Liver (tissue), 8 donors: ENCODE measurements at regions not wholly inside any gene's neighbourhood (a gene's known extent, or its start where the extent isn't known, plus 50 kb on each side); places are given as distances from the start of the nearest gene placed in this dataset.

ENCODE experiments used
- DNase-seq: peaks from one replicate; pipeline ENCODE4 v3.0.0-alpha.2; 2017; ENCODE audit warnings: low spot score
- H3K27ac ChIP-seq, 2 donors: one replicate each; pipeline ENCODE4 v1.7.0; 2013; ENCODE audit warnings: inconsistent platforms in 2 of 2, low read length in 2 of 2, control low read depth in 1 of 2, low read depth in 1 of 2, mild to moderate bottlenecking in 1 of 2
- H3K27me3 ChIP-seq, 4 donors: one replicate each; pipeline versions ENCODE4 v1.6.1 to v1.7.0; 2013; ENCODE audit warnings: low read length in 3 of 4, inconsistent platforms in 1 of 4, mild to moderate bottlenecking in 1 of 4, moderate library complexity in 1 of 4; ENCODE audit not compliant: control insufficient read depth in 4 of 4, insufficient read depth in 4 of 4
- H3K36me3 ChIP-seq, 4 donors: one replicate each; pipeline versions ENCODE4 v1.6.1 to v1.7.0; 2013; ENCODE audit warnings: low read length in 3 of 4, mild to moderate bottlenecking in 3 of 4, low read depth in 1 of 4, moderate library complexity in 1 of 4; ENCODE audit not compliant: control insufficient read depth in 4 of 4, insufficient read depth in 3 of 4
- H3K4me1 ChIP-seq, 4 donors: one replicate each; pipeline versions ENCODE4 v1.6.1 to v1.7.0; 2013; ENCODE audit warnings: low read length in 3 of 4, mild to moderate bottlenecking in 3 of 4, moderate library complexity in 1 of 4; ENCODE audit not compliant: control insufficient read depth in 4 of 4, insufficient read depth in 4 of 4
- H3K4me3 ChIP-seq, 3 donors: one replicate each; pipeline versions ENCODE4 v1.6.1 to v1.7.0; 2013; ENCODE audit warnings: low read length in 3 of 3, control low read depth in 1 of 3, low read depth in 1 of 3, mild to moderate bottlenecking in 1 of 3
- H3K9ac ChIP-seq, 2 donors: one replicate each; pipeline ENCODE4 v1.7.0; 2013; ENCODE audit warnings: low read length in 2 of 2, mild to moderate bottlenecking in 2 of 2, moderate library complexity in 2 of 2, control low read depth in 1 of 2, low read depth in 1 of 2
- H3K9me3 ChIP-seq, 4 donors: one replicate each; pipeline versions ENCODE4 v1.6.1 to v1.7.0; 2013; ENCODE audit warnings: low read length in 3 of 4; ENCODE audit not compliant: control insufficient read depth in 4 of 4
- ATF3 ChIP-seq: IDR thresholded peaks from 2 replicates; pipeline ENCODE4 v1.6.1; 2016; ENCODE audit warnings: antibody characterized with exemption
- CTCF ChIP-seq: fragments of 150-350 bp; IDR thresholded peaks from 2 replicates; pipeline ENCODE4 v1.5.1; 2017; ENCODE audit warnings: improper control_type of control experiment, low read depth, low read length; ENCODE audit not compliant: missing input control
- FOXA1 ChIP-seq: IDR thresholded peaks from 2 replicates; pipeline ENCODE4 v1.6.1; 2016; ENCODE audit warnings: antibody characterized with exemption
- FOXA2 ChIP-seq: IDR thresholded peaks from 2 replicates; pipeline ENCODE4 v1.6.1; 2016; ENCODE audit warnings: antibody characterized with exemption
- GABPA ChIP-seq, 2 donors: IDR thresholded peaks in 1 of 2; conservative IDR thresholded peaks in 1 of 2; 2 replicates each; pipeline ENCODE4 v1.6.1; 2016; ENCODE audit warnings: antibody characterized with exemption in 2 of 2, mild to moderate bottlenecking in 1 of 2, moderate library complexity in 1 of 2
- HNF4A ChIP-seq, 2 donors: conservative IDR thresholded peaks; 2 replicates each; pipeline ENCODE4 v1.6.1; 2016; ENCODE audit warnings: antibody characterized with exemption in 2 of 2, mild to moderate bottlenecking in 2 of 2
- HNF4G ChIP-seq: IDR thresholded peaks from 2 replicates; pipeline ENCODE4 v1.6.1; 2016; ENCODE audit warnings: antibody characterized with exemption
- JUND ChIP-seq, 2 donors: IDR thresholded peaks; 2 replicates each; pipeline ENCODE4 v1.6.1; 2016; ENCODE audit warnings: antibody characterized with exemption in 2 of 2
- MAX ChIP-seq: IDR thresholded peaks from 2 replicates; pipeline ENCODE4 v1.6.1; 2016; ENCODE audit warnings: antibody characterized with exemption
- NR2F2 ChIP-seq: IDR thresholded peaks from 2 replicates; pipeline ENCODE4 v1.6.1; 2016; ENCODE audit warnings: antibody characterized with exemption
- RAD21 ChIP-seq, 2 donors: IDR thresholded peaks; 2 replicates each; pipeline ENCODE4 v1.6.1; 2016; ENCODE audit warnings: antibody characterized with exemption in 2 of 2, mild to moderate bottlenecking in 2 of 2
- REST ChIP-seq: IDR thresholded peaks from 2 replicates; pipeline ENCODE4 v1.6.1; 2016; ENCODE audit warnings: antibody characterized with exemption, mild to moderate bottlenecking
- RXRA ChIP-seq, 2 donors: IDR thresholded peaks; 2 replicates each; pipeline ENCODE4 v1.6.1; 2017 to 2018; ENCODE audit warnings: antibody characterized with exemption in 2 of 2, mild to moderate bottlenecking in 1 of 2
- SP1 ChIP-seq: IDR thresholded peaks from 2 replicates; pipeline ENCODE4 v1.6.1; 2018; ENCODE audit warnings: antibody characterized with exemption, mild to moderate bottlenecking
- TAF1 ChIP-seq: conservative IDR thresholded peaks from 2 replicates; pipeline ENCODE4 v1.6.1; 2016; ENCODE audit warnings: antibody characterized with exemption, mild to moderate bottlenecking
- YY1 ChIP-seq: IDR thresholded peaks from 2 replicates; pipeline ENCODE4 v1.6.1; 2016; ENCODE audit warnings: antibody characterized with exemption, mild to moderate bottlenecking
- ZBTB33 ChIP-seq: IDR thresholded peaks from 2 replicates; pipeline ENCODE4 v1.6.1; 2016; ENCODE audit warnings: antibody characterized with exemption
- WGBS: extraction: QIAGEN DNeasy Blood & Tissue Kit; methylation state at CpG from one replicate; pipeline ENCODE4 v1.1.7; 2013; 5-methylcytosine and 5-hydroxymethylcytosine counted together
- donor health status: healthy.
- donor health status: healthy.
- donor health status: healthy.
- donor health status: healthy.
- donor health status: healthy.

- Histone ChIP-seq H3K4me3 (no peak overlapping the region), H3K4me1 (no peaks in the 10 kb centered on the region), H3K9me3 (no peaks in the 10 kb centered on the region), H3K36me3 (no peaks in the 10 kb centered on the region), H3K27me3 (peaks cover 0 to 2% (median 0%) of the 10 kb centered on the region in 4 donors), H3K9ac (no peak overlapping the region), H3K27ac (no peak overlapping the region)
- TF ChIP-seq MAX, result no peak
- TF ChIP-seq NR2F2, result no peak
- TF ChIP-seq TAF1, result no peak
- no peak for TF ChIP-seq ZBTB33
- no peak for TF ChIP-seq ATF3
- no peak for TF ChIP-seq HNF4A (conservative IDR thresholded peaks at IDR 0.05)
- no peak for TF ChIP-seq HNF4G
- no peak for TF ChIP-seq FOXA2
- no peak for TF ChIP-seq RXRA (IDR thresholded peaks at IDR 0.05)
- TF ChIP-seq REST, result no peak
- no peak for TF ChIP-seq JUND (IDR thresholded peaks at IDR 0.05)
- TF ChIP-seq RAD21 (IDR thresholded peaks at IDR 0.05), result no peak
- TF ChIP-seq SP1, result no peak
- TF ChIP-seq GABPA (IDR thresholded peaks at IDR 0.05 in 1 of 2, conservative IDR thresholded peaks at IDR 0.05 in 1 of 2), result no peak
- TF ChIP-seq FOXA1, result no peak
- TF ChIP-seq YY1, result no peak
- TF ChIP-seq CTCF, result no peak
- DNase-seq, result no peak
- 86% methylated on average over 5 of the region's 5 CpGs for WGBS
Observed at GRCh38 chr14:56989359-56989758, 179.1 kb upstream of the OTX2 start.

GRCh38 chr14:56979936-56980335 lies 169.7 kb upstream of the OTX2 start:
- Histone ChIP-seq H3K27ac (no peak overlapping the region), H3K9me3 (no peaks in the 10 kb centered on the region), H3K36me3 (no peaks in the 10 kb centered on the region), H3K4me1 (no peaks in the 10 kb centered on the region), H3K9ac (no peak overlapping the region), H3K27me3 (peaks cover 0 to 2% (median 0%) of the 10 kb centered on the region in 4 donors), H3K4me3 (no peak overlapping the region)
- DNase-seq, result no peak
- TF ChIP-seq CTCF, result no peak
- TF ChIP-seq REST, result no peak
- TF ChIP-seq HNF4A (conservative IDR thresholded peaks at IDR 0.05), result no peak
- TF ChIP-seq MAX, result no peak
- no peak for TF ChIP-seq GABPA (IDR thresholded peaks at IDR 0.05 in 1 of 2, conservative IDR thresholded peaks at IDR 0.05 in 1 of 2)
- no peak for TF ChIP-seq SP1
- no peak for TF ChIP-seq TAF1
- 68% methylated on average over 3 of the region's 3 CpGs for WGBS
